DND-41 (cell line): ENCODE measurements at regions not wholly inside any gene's neighbourhood (a gene's known extent, or its start where the extent isn't known, plus 50 kb on each side); places are given as distances from the start of the nearest gene placed in this dataset.

Experiments used
- EZH2 ChIP-seq: IDR thresholded peaks from 3 replicates; pipeline ENCODE4 v1.6.1; 2012; ENCODE audit warnings: borderline replicate concordance, low read depth, mild to moderate bottlenecking, moderate library complexity, low read length, inconsistent platforms; ENCODE audit not compliant: severe bottlenecking
- TF ChIP-seq, protein P1 (sequence below): IDR thresholded peaks from 2 replicates; pipeline ENCODE4 v1.5.1; 2012; ENCODE audit warnings: borderline replicate concordance, low read length, moderate library complexity, mild to moderate bottlenecking; ENCODE audit not compliant: poor library complexity, severe bottlenecking; ENCODE audit errors: extremely low read depth

DNA sequence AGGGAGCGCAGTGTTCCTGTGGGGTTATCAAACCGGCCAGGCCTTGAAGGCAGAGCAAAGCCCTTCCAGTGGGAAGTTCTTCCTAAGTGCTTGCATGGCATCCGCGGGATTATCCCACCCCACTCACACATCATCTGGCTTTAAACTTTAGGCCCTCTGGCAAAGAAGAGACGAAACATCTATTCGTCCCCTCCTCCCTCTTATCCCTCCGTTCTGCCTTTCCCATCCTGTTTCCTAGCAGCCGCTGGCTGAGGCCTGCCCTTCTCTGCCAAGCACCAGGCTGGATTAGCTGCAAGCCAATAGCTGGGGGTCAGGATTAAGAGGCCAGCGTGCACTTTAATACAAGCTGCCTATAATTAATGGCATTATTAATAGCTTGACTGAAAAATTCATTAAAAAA, 621.0 kb downstream of the PKHD1 start:
- TF ChIP-seq, protein P1, sequence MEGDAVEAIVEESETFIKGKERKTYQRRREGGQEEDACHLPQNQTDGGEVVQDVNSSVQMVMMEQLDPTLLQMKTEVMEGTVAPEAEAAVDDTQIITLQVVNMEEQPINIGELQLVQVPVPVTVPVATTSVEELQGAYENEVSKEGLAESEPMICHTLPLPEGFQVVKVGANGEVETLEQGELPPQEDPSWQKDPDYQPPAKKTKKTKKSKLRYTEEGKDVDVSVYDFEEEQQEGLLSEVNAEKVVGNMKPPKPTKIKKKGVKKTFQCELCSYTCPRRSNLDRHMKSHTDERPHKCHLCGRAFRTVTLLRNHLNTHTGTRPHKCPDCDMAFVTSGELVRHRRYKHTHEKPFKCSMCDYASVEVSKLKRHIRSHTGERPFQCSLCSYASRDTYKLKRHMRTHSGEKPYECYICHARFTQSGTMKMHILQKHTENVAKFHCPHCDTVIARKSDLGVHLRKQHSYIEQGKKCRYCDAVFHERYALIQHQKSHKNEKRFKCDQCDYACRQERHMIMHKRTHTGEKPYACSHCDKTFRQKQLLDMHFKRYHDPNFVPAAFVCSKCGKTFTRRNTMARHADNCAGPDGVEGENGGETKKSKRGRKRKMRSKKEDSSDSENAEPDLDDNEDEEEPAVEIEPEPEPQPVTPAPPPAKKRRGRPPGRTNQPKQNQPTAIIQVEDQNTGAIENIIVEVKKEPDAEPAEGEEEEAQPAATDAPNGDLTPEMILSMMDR = no peak
- no peak for TF ChIP-seq EZH2
